SH-SY5Y (cell line): ENCODE measurements at regions not wholly inside any gene's neighbourhood (a gene's known extent, or its start where the extent isn't known, plus 50 kb on each side); places are given as distances from the start of the nearest gene placed in this dataset.
"Not testable (repeated sequence)": the region's sequence is repeated elsewhere in the genome, so short reads cannot be mapped to it uniquely, and the experiment has no call there.

Experiments used
- GATA2 ChIP-seq: IDR thresholded peaks from 2 replicates; pipeline ENCODE4 v1.6.1; 2011; ENCODE audit warnings: mild to moderate bottlenecking, low read depth, low read length
- GATA3 ChIP-seq: IDR thresholded peaks from 2 replicates; pipeline ENCODE4 v1.6.1; 2011; ENCODE audit warnings: low read depth, mild to moderate bottlenecking, low read length, moderate library complexity

- TF ChIP-seq GATA2, result peak; percentile 14; the same call in 1 of the 2 replicates
- TF ChIP-seq GATA3, result not testable (repeated sequence)
Measured at GRCh38 chr4:118591339-118592046, 93.7 kb upstream of the METTL14 start.
